SU-DHL-6 (cell line): ENCODE measurements at regions not wholly inside any gene's neighbourhood (a gene's known extent, or its start where the extent isn't known, plus 50 kb on each side); places are given as distances from the start of the nearest gene placed in this dataset.

Experiments used
- H2AFZ ChIP-seq: fragments of 200-600 bp; sonication (generic); 2 replicates; pipeline ENCODE4 v1.6.1; 2014; ENCODE audit warnings: low read depth, mild to moderate bottlenecking, moderate library complexity, mixed read lengths, antibody characterized with exemption, low read length; ENCODE audit not compliant: severe bottlenecking
- H3F3A ChIP-seq: fragments of 200-600 bp; shearing (Covaris generic); 2 replicates; pipeline ENCODE4 v1.6.0; 2016; ENCODE audit warnings: antibody characterized with exemption, mild to moderate bottlenecking; ENCODE audit not compliant: insufficient read depth
- H3K27ac ChIP-seq: fragments of 200-600 bp; sonication (generic); 2 replicates; pipeline ENCODE4 v1.5.1; 2016; ENCODE audit warnings: low read depth, mild to moderate bottlenecking, low read length, moderate library complexity, mixed read lengths
- H3K27me3 ChIP-seq: fragments of 200-600 bp; sonication (generic), shearing (Covaris generic); 2 replicates; pipeline ENCODE4 v1.6.0; 2014; ENCODE audit warnings: mild to moderate bottlenecking, low read length
- H3K36me3 ChIP-seq: fragments of 200-600 bp; sonication (generic); 2 replicates; pipeline ENCODE4 v1.6.1; 2014; ENCODE audit warnings: mild to moderate bottlenecking, low read length, mixed read lengths
- H3K4me2 ChIP-seq: fragments of 300-600, 200-600 bp; shearing (Covaris generic), sonication (generic); 2 replicates; pipeline ENCODE4 v1.6.0; 2014; ENCODE audit warnings: low read length, low read depth, mild to moderate bottlenecking; ENCODE audit not compliant: poor library complexity, severe bottlenecking
- H3K4me3 ChIP-seq: fragments of 200-600 bp; sonication (generic); 2 replicates; pipeline ENCODE4 v1.5.1; 2014; ENCODE audit warnings: antibody characterized with exemption, low read length, mild to moderate bottlenecking, mixed read lengths; ENCODE audit not compliant: insufficient read depth, poor library complexity, severe bottlenecking
- H3K79me2 ChIP-seq: fragments of 200-600 bp; sonication (generic); 2 replicates; pipeline ENCODE4 v1.6.1; 2014; ENCODE audit warnings: mild to moderate bottlenecking, low read length, moderate library complexity; ENCODE audit not compliant: insufficient read depth
- H3K9ac ChIP-seq: fragments of 200-600 bp; sonication (generic); 2 replicates; pipeline ENCODE4 v1.7.0; 2014; ENCODE audit warnings: mild to moderate bottlenecking, low read length
- H3K9me2 ChIP-seq: fragments of 200-600 bp; sonication (generic); replicated peaks from 2 replicates; pipeline ENCODE4 v1.6.1; 2014; ENCODE audit warnings: low read length; ENCODE audit not compliant: insufficient read depth
- H3K9me3 ChIP-seq: fragments of 200-600 bp; sonication (generic); 2 replicates; pipeline ENCODE4 v1.6.1; 2014; ENCODE audit warnings: low read length, mixed read lengths; ENCODE audit not compliant: insufficient read depth
- H4K20me1 ChIP-seq: fragments of 200-600 bp; sonication (generic); 2 replicates; pipeline ENCODE4 v1.6.1; 2014; ENCODE audit warnings: low read depth, mild to moderate bottlenecking, antibody characterized with exemption, low read length, moderate library complexity, mixed read lengths
- CTCF ChIP-seq: fragments of 200-600 bp; sonication (generic); IDR thresholded peaks from one replicate; pipeline ENCODE4 v1.5.1; 2017; ENCODE audit warnings: antibody characterized with exemption, mild to moderate bottlenecking, low read length, moderate library complexity; ENCODE audit not compliant: insufficient read depth, poor library complexity, severe bottlenecking
- EZH2phosphoT487 ChIP-seq: fragments of 200-600 bp; sonication (generic), shearing (Covaris generic); conservative IDR thresholded peaks from 2 replicates; pipeline ENCODE4 v1.6.1; 2018; ENCODE audit warnings: mild to moderate bottlenecking, antibody characterized with exemption, low read length, moderate library complexity, mixed read lengths

GRCh38 chr12:108046135-108046534, 83.0 kb upstream of the WSCD2 start:
- Histone ChIP-seq H3K9me3 (no peaks in the 10 kb centered on the region), H3K27ac (no peak overlapping the region), H2AFZ (no peak overlapping the region), H3K9me2 (no peaks in the 10 kb centered on the region), H3K9ac (no peak overlapping the region), H3K4me3 (no peak overlapping the region), H3K79me2 (no peaks in the 10 kb centered on the region), H3K4me2 (no peak overlapping the region), H3F3A (no peaks in the 10 kb centered on the region), H3K27me3 (no peaks in the 10 kb centered on the region), H4K20me1 (no peaks in the 10 kb centered on the region), H3K36me3 (no peaks in the 10 kb centered on the region)
- TF ChIP-seq CTCF: no peak
- no peak for TF ChIP-seq EZH2phosphoT487

- H2AFZ ChIP-seq: no peak overlapping the region
- no peaks in the 10 kb centered on the region for H3K79me2 ChIP-seq
- no peak overlapping the region for H3K4me3 ChIP-seq
These were observed 82.4 kb upstream of the WSCD2 start for GRCh38 chr12:108046650-108047049.

GRCh38 chr12:108047071-108047550, 82.0 kb upstream of the WSCD2 start:
- Histone ChIP-seq H3K9ac (no peak overlapping the region), H3K36me3 (no peaks in the 10 kb centered on the region), H4K20me1 (no peaks in the 10 kb centered on the region), H3K9me3 (no peaks in the 10 kb centered on the region), H3K79me2 (no peaks in the 10 kb centered on the region), H3K4me2 (no peak overlapping the region), H3K9me2 (no peaks in the 10 kb centered on the region), H3K4me3 (no peak overlapping the region), H3F3A (no peaks in the 10 kb centered on the region), H3K27ac (no peak overlapping the region), H2AFZ (no peak overlapping the region), H3K27me3 (no peaks in the 10 kb centered on the region)
- no peak for TF ChIP-seq EZH2phosphoT487
- no peak for TF ChIP-seq CTCF

More at GRCh38 chr12:108046650-108047049, 82.4 kb upstream of the WSCD2 start:
- no peaks in the 10 kb centered on the region for H3K9me2 ChIP-seq
- no peak overlapping the region for H3K4me2 ChIP-seq
- H3K36me3 ChIP-seq: no peaks in the 10 kb centered on the region
- H3F3A ChIP-seq: no peaks in the 10 kb centered on the region
- no peak overlapping the region for H3K9ac ChIP-seq
- no peaks in the 10 kb centered on the region for H3K27me3 ChIP-seq
- TF ChIP-seq EZH2phosphoT487 (no peak), CTCF (no peak)
- H4K20me1 ChIP-seq: no peaks in the 10 kb centered on the region
- no peak overlapping the region for H3K27ac ChIP-seq
- H3K9me3 ChIP-seq: no peaks in the 10 kb centered on the region
